Hematopoietic multipotent progenitor cell treated with erythropoietin and hydrocortisone succinate and interleukin-3 and kit ligand, for 6 days (in vitro differentiated cells): ENCODE measurements at regions not wholly inside any gene's neighbourhood (a gene's known extent, or its start where the extent isn't known, plus 50 kb on each side); places are given as distances from the start of the nearest gene placed in this dataset.

Experiments used
- DNase-seq: peaks from one replicate; pipeline ENCODE4 v3.0.0-alpha.2; 2015

GRCh38 chr10:21196822-21197395, 299.8 kb upstream of the NEBL start:
- DNase-seq: no peak

GRCh38 chr10:21195252-21195651, 298.1 kb upstream of the NEBL start:
- DNase-seq: no peak

- DNase-seq: peak; percentile 13
Measured at GRCh38 chr10:21194510-21194993, 297.4 kb upstream of the NEBL start.

GRCh38 chr10:21193196-21193595, 296.1 kb upstream of the NEBL start:
- DNase-seq: no peak

GRCh38 chr10:21191512-21191911, 294.4 kb upstream of the NEBL start:
- DNase-seq: no peak

- DNase-seq: no peak
Measured at GRCh38 chr10:21184984-21185383, 287.9 kb upstream of the NEBL start.

- DNase-seq: no peak
Measured at GRCh38 chr10:21184216-21184615, 287.1 kb upstream of the NEBL start.

- no peak for DNase-seq
Measured at GRCh38 chr10:21183025-21183424, 285.9 kb upstream of the NEBL start.

- DNase-seq: no peak
Measured at GRCh38 chr10:21181451-21181850, 284.3 kb upstream of the NEBL start.

- DNase-seq: no peak
Measured at GRCh38 chr10:21180604-21181003, 283.5 kb upstream of the NEBL start.

- no peak for DNase-seq
Measured at GRCh38 chr10:21176934-21177480, 279.9 kb upstream of the NEBL start.

GRCh38 chr10:21175797-21176196, 278.7 kb upstream of the NEBL start:
- no peak for DNase-seq

GRCh38 chr10:21174715-21175495, 277.8 kb upstream of the NEBL start:
- no peak for DNase-seq

- DNase-seq: peak; percentile 16
Measured at GRCh38 chr10:21173802-21174714, 276.9 kb upstream of the NEBL start.

- DNase-seq: peak; percentile 4
Measured at GRCh38 chr10:21172930-21173801, 276.1 kb upstream of the NEBL start.

GRCh38 chr10:21172542-21172929, 275.4 kb upstream of the NEBL start:
- no peak for DNase-seq

- no peak for DNase-seq
Measured at GRCh38 chr10:21171936-21172541, 274.9 kb upstream of the NEBL start.

- DNase-seq: peak; percentile 25
Measured at GRCh38 chr10:21171197-21171935, 274.3 kb upstream of the NEBL start.

GRCh38 chr10:21170216-21170615, 273.1 kb upstream of the NEBL start:
- DNase-seq: no peak

GRCh38 chr10:21169271-21169670, 272.2 kb upstream of the NEBL start:
- DNase-seq: no peak
